ENCODE measurements at regions not wholly inside any gene's neighbourhood (a gene's known extent, or its start where the extent isn't known, plus 50 kb on each side); places are given as distances from the start of the nearest gene placed in this dataset.

- ATAC-seq (no peak), DNase-seq (no peak)
- H3K27ac ChIP-seq (ENCODE audit: low read length) = no peak overlapping the region
- Mint-ChIP-seq H3K36me3 (no peaks in the 10 kb centered on the region), H3K9me3 (peaks cover 0 to 6% of the 10 kb centered on the region in 2 donors), H3K4me3 (no peak overlapping the region), H3K27ac (no peak overlapping the region), H3K4me1 (no peaks in the 10 kb centered on the region), H3K27me3 (ENCODE audit: low read depth in 2 of 2) (no peaks in the 10 kb centered on the region)
- 80% methylated on average over 4 of the region's 5 CpGs for WGBS (ENCODE audit: insufficient coverage)
- intact Hi-C loops (cut with micrococcal nuclease) = no loop called here
- no peaks in the 10 kb centered on the region for H3K27me3 ChIP-seq (ENCODE audit: control insufficient read depth, insufficient read depth, low read length)
- H3K4me1 ChIP-seq (ENCODE audit: control insufficient read depth, insufficient read depth, low read length) = no peaks in the 10 kb centered on the region
- H3K4me3 ChIP-seq (ENCODE audit: low read length) = no peak overlapping the region
- no peaks in the 10 kb centered on the region for H3K9me3 ChIP-seq (ENCODE audit: control insufficient read depth, insufficient read depth, low read length)
- no peak for TF ChIP-seq CTCF (IDR thresholded peaks at IDR 0.05)
- no peaks in the 10 kb centered on the region for H3K36me3 ChIP-seq (ENCODE audit: control insufficient read depth, insufficient read depth, low read length)
Measured at GRCh38 chr1:194043984-194044755, 857.8 kb upstream of the B3GALT2 start.

DNA sequence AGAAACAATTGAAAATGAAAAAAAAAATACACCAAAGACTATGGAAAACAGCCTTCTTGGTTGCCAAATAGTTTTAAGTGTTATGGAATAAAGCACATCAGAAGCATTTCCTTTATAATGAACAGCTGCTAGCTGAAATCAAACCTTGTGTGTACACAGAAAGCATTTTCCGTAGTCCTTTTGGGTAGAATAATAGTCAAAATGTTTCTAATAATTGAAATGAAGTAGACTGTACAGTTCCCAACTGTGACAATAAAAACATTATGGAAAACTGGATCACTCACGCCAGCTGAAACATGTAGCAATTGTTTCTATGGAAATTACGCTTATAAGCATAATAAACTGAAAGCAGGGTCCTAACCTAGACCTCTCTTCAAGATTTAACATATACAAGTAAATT is 856.3 kb upstream of the B3GALT2 start:
- no peak overlapping the region for H3K27ac Mint-ChIP-seq
- Histone ChIP-seq H3K36me3 (ENCODE audit: control insufficient read depth, insufficient read depth, low read length) (no peaks in the 10 kb centered on the region), H3K4me3 (ENCODE audit: low read length) (no peak overlapping the region), H3K9me3 (ENCODE audit: control insufficient read depth, insufficient read depth, low read length) (no peaks in the 10 kb centered on the region), H3K27me3 (ENCODE audit: control insufficient read depth, insufficient read depth, low read length) (no peaks in the 10 kb centered on the region), H3K27ac (ENCODE audit: low read length) (no peak overlapping the region), H3K4me1 (ENCODE audit: control insufficient read depth, insufficient read depth, low read length) (no peaks in the 10 kb centered on the region)
- TF ChIP-seq CTCF (IDR thresholded peaks at IDR 0.05) = no peak
- H3K36me3 Mint-ChIP-seq = no peaks in the 10 kb centered on the region
- H3K9me3 Mint-ChIP-seq = peaks cover 0 to 4% of the 10 kb centered on the region in 2 donors
- intact Hi-C loops (cut with micrococcal nuclease) = no loop called here
- no peaks in the 10 kb centered on the region for H3K4me1 Mint-ChIP-seq
- H3K4me3 Mint-ChIP-seq = no peak overlapping the region
- no peaks in the 10 kb centered on the region for H3K27me3 Mint-ChIP-seq (ENCODE audit: low read depth in 2 of 2)
- no peak for ATAC-seq
- DNase-seq = no peak
- WGBS (ENCODE audit: insufficient coverage) = 87% methylated on average over 3 of the region's 3 CpGs

- no peaks in the 10 kb centered on the region for H3K27me3 Mint-ChIP-seq (ENCODE audit: low read depth in 2 of 2)
- no peaks in the 10 kb centered on the region for H3K4me1 Mint-ChIP-seq
- H3K27ac ChIP-seq (ENCODE audit: low read length) = no peak overlapping the region
- no peak overlapping the region for H3K4me3 ChIP-seq (ENCODE audit: low read length)
- WGBS (ENCODE audit: insufficient coverage) = 100% methylated on average over 1 of the region's 1 CpG
- H3K9me3 Mint-ChIP-seq = peaks cover 1% of the 10 kb centered on the region in 2 donors
- H3K27ac Mint-ChIP-seq = no peak overlapping the region
- no peaks in the 10 kb centered on the region for H3K36me3 Mint-ChIP-seq
- no peaks in the 10 kb centered on the region for H3K36me3 ChIP-seq (ENCODE audit: control insufficient read depth, insufficient read depth, low read length)
- H3K4me1 ChIP-seq (ENCODE audit: control insufficient read depth, insufficient read depth, low read length) = no peaks in the 10 kb centered on the region
- intact Hi-C loops (cut with micrococcal nuclease) = no loop called here
- no peak overlapping the region for H3K4me3 Mint-ChIP-seq
- no peaks in the 10 kb centered on the region for H3K9me3 ChIP-seq (ENCODE audit: control insufficient read depth, insufficient read depth, low read length)
- no peak for TF ChIP-seq CTCF (IDR thresholded peaks at IDR 0.05)
- no peaks in the 10 kb centered on the region for H3K27me3 ChIP-seq (ENCODE audit: control insufficient read depth, insufficient read depth, low read length)
- DNase-seq (no peak), ATAC-seq (no peak)
Measured at GRCh38 chr1:194040496-194040895, 854.1 kb upstream of the B3GALT2 start.

GRCh38 chr1:194039578-194039977 is 853.2 kb upstream of the B3GALT2 start:
- H3K4me1 ChIP-seq (ENCODE audit: control insufficient read depth, insufficient read depth, low read length) = no peaks in the 10 kb centered on the region
- Mint-ChIP-seq H3K9me3 (peaks cover 2 to 3% of the 10 kb centered on the region in 2 donors), H3K4me1 (no peaks in the 10 kb centered on the region), H3K36me3 (no peaks in the 10 kb centered on the region), H3K4me3 (no peak overlapping the region), H3K27me3 (ENCODE audit: low read depth in 2 of 2) (no peaks in the 10 kb centered on the region), H3K27ac (no peak overlapping the region)
- H3K9me3 ChIP-seq (ENCODE audit: control insufficient read depth, insufficient read depth, low read length) = no peaks in the 10 kb centered on the region
- TF ChIP-seq CTCF (IDR thresholded peaks at IDR 0.05) = no peak
- no peak overlapping the region for H3K27ac ChIP-seq (ENCODE audit: low read length)
- ATAC-seq (no peak), DNase-seq (peak in 1 of 2 donors; percentile 23)
- WGBS (ENCODE audit: insufficient coverage) = no CpG with 5 or more reads among the region's 1 CpG
- intact Hi-C loops (cut with micrococcal nuclease) = no loop called here
- no peaks in the 10 kb centered on the region for H3K27me3 ChIP-seq (ENCODE audit: control insufficient read depth, insufficient read depth, low read length)
- no peak overlapping the region for H3K4me3 ChIP-seq (ENCODE audit: low read length)
- no peaks in the 10 kb centered on the region for H3K36me3 ChIP-seq (ENCODE audit: control insufficient read depth, insufficient read depth, low read length)

Data from natural killer cell (primary cell).